ENCODE measurements at regions not wholly inside any gene's neighbourhood (a gene's known extent, or its start where the extent isn't known, plus 50 kb on each side); places are given as distances from the start of the nearest gene placed in this dataset.

DNA sequence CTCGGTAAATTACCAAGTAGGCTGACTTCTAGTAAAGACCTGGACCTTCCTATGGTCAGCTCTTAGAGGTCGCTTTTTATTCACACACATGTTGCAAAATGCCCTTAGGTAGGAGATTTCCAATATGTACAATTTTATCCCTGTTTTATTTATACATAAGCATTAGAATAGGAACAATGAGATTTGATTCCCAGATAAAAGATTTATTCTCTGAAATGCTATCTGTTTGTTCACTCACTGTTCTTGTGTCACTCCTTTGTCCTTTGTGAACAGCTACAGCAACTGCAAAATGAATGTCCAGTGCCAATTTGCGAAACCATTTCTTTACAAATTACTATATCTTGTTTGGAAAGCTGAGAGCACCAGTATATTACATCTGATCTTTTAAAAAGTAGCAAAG, 991.5 kb upstream of the TYRP1 start:
- H3K4me1 ChIP-seq (ENCODE audit: control insufficient read depth, extremely low read depth, insufficient read depth, low read length): no peaks in the 10 kb centered on the region
- FAIRE-seq (no peak), DNase-seq (ENCODE audit: low read depth, low spot score) (no peak)
- CTCF ChIA-PET: no interaction called here
- no TSS peak for BruUV-seq (replicated peaks)
- H2AFZ ChIP-seq (ENCODE audit: low read depth, low read length): no peak overlapping the region
- H3K27ac ChIP-seq (ENCODE audit: insufficient read depth, low read depth, low read length): no peak overlapping the region
- H3K9me3 ChIP-seq (replicated peaks; ENCODE audit: control insufficient read depth, insufficient read depth, low read length): no peaks in the 10 kb centered on the region
- dilution Hi-C loops (cut with MboI; ENCODE audit: extremely low pct_ligation_motif_present, low sequenced_read_pairs) (no loop called here), intact Hi-C loops (cut with micrococcal nuclease) (no loop called here)
- no peak overlapping the region for H3K4me2 ChIP-seq (ENCODE audit: insufficient read depth, low read length)
- no peak overlapping the region for H3K9ac ChIP-seq (replicated peaks; ENCODE audit: extremely low read depth, insufficient read depth, low read length)
- H4K20me1 ChIP-seq (replicated peaks; ENCODE audit: control insufficient read depth, extremely low read depth, insufficient read depth, low read length): no peaks in the 10 kb centered on the region
- H3K4me3 ChIP-seq (replicated peaks in 1 of 3; ENCODE audit: insufficient read depth in 1 of 3, low read depth in 1 of 3, low read length in 3 of 3): no peak overlapping the region
- H3K9me1 ChIP-seq (replicated peaks; ENCODE audit: control insufficient read depth, extremely low read depth, insufficient read depth, low read length): no peaks in the 10 kb centered on the region
- POLR2A ChIA-PET: no interaction called here
- H3K27me3 ChIP-seq (ENCODE audit: control insufficient read depth in 2 of 2, insufficient read depth in 2 of 2, low read length in 2 of 2): no peaks in the 10 kb centered on the region
- H3K79me2 ChIP-seq (ENCODE audit: control insufficient read depth, insufficient read depth, low read length): no peaks in the 10 kb centered on the region
- TF ChIP-seq FOS (IDR thresholded peaks at IDR 0.05; ENCODE audit: borderline replicate concordance, insufficient read depth, low read length): no peak
- TF ChIP-seq MYC (IDR thresholded peaks at IDR 0.05; ENCODE audit: low read depth, low read length): no peak
- TF ChIP-seq MAX (IDR thresholded peaks at IDR 0.05; ENCODE audit: insufficient read depth, insufficient read length): no peak
- TF ChIP-seq CTCF (IDR thresholded peaks at IDR 0.05; ENCODE audit: extremely low read depth in 1 of 2, insufficient read depth in 1 of 2, low read depth in 1 of 2, low read length in 2 of 2): no peak
- no peak for TF ChIP-seq GATA2 (IDR thresholded peaks at IDR 0.05; ENCODE audit: insufficient read depth, insufficient read length, low read depth, low read length)
- no peak for TF ChIP-seq JUN (IDR thresholded peaks at IDR 0.05; ENCODE audit: borderline replicate concordance, insufficient read depth, insufficient read length, low read depth)
- no peak for TF ChIP-seq EZH2 (IDR thresholded peaks at IDR 0.05; ENCODE audit: borderline replicate concordance, low read depth, low read length, severe bottlenecking)
- TF ChIP-seq POLR2AphosphoS5 (IDR thresholded peaks at IDR 0.05; ENCODE audit: insufficient read depth, low read depth, low read length): no peak
- TF ChIP-seq POLR2A (IDR thresholded peaks at IDR 0.05; ENCODE audit: low read depth, low read length): no peak
- no peaks in the 10 kb centered on the region for H3K36me3 ChIP-seq (ENCODE audit: control insufficient read depth in 2 of 2, extremely low read depth in 1 of 2, insufficient read depth in 2 of 2, low read length in 2 of 2)
